SK-N-SH treated with all-trans-retinoic acid at 6 μM for 48 hours (cell line): ENCODE measurements at regions not wholly inside any gene's neighbourhood (a gene's known extent, or its start where the extent isn't known, plus 50 kb on each side); places are given as distances from the start of the nearest gene placed in this dataset.

Experiments
- SNAI2 ChIP-seq: fragments of 250-450 bp; sonication (Bioruptor Pico); IDR thresholded peaks from 2 replicates; pipeline ENCODE4 v1.5.0; 2020; ENCODE audit warnings: mild to moderate bottlenecking, moderate library complexity
- ZNF70 ChIP-seq: fragments of 450-650 bp; formaldehyde crosslinking; IDR thresholded peaks from 2 replicates; pipeline ENCODE4 v1.5.0; 2020; ENCODE audit warnings: mild to moderate bottlenecking, moderate library complexity

GRCh38 chr14:37968664-37969240, 239.0 kb upstream of the SSTR1 start:
- TF ChIP-seq ZNF70 (CRISPR knock-in tag), result no peak
- no peak for TF ChIP-seq SNAI2 (CRISPR knock-in tag)
